Activated T-cell treated with anti-CD3 and anti-CD28 coated beads for 48 hours (primary cell): ENCODE measurements at regions not wholly inside any gene's neighbourhood (a gene's known extent, or its start where the extent isn't known, plus 50 kb on each side); places are given as distances from the start of the nearest gene placed in this dataset.

Source experiments
- DNase-seq: peaks from one replicate; pipeline ENCODE4 v3.0.0-alpha.2; 2020; ENCODE audit warnings: low read depth

GRCh38 chr14:97267509-97267908 lies 470.3 kb downstream of the VRK1 start:
- DNase-seq = no peak

- DNase-seq = no peak
Measured at GRCh38 chr14:97268097-97268496, 470.9 kb downstream of the VRK1 start.

GRCh38 chr14:97270308-97270707 lies 473.1 kb downstream of the VRK1 start:
- DNase-seq = no peak

- no peak for DNase-seq
Measured at GRCh38 chr14:97271451-97271960, 474.3 kb downstream of the VRK1 start.

GRCh38 chr14:97273540-97273939 lies 476.4 kb downstream of the VRK1 start:
- no peak for DNase-seq

- no peak for DNase-seq
Measured at GRCh38 chr14:97274626-97275025, 477.4 kb downstream of the VRK1 start.

GRCh38 chr14:97275276-97275675 lies 478.1 kb downstream of the VRK1 start:
- DNase-seq = no peak

DNA sequence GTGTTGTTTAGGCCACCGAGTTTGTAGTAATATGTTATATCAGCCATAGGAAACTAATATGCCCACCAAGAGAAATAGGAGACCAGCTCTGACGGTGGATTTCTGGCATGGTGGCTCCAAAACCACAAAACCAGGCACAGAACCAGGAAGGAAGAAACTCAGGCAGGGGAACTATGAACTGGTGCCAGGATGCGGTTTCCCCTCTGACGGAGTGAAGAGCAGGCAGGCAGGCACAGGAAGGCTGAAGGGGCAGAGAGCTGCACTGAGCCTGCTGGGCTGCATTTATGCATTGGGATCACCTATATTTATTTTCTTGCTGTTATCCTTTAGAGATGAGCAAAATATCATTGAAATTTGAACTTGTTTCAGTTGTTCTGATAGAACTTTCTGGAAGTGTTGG lies 479.4 kb downstream of the VRK1 start:
- DNase-seq = no peak

- DNase-seq = no peak
Measured at GRCh38 chr14:97277711-97278110, 480.5 kb downstream of the VRK1 start.

DNA sequence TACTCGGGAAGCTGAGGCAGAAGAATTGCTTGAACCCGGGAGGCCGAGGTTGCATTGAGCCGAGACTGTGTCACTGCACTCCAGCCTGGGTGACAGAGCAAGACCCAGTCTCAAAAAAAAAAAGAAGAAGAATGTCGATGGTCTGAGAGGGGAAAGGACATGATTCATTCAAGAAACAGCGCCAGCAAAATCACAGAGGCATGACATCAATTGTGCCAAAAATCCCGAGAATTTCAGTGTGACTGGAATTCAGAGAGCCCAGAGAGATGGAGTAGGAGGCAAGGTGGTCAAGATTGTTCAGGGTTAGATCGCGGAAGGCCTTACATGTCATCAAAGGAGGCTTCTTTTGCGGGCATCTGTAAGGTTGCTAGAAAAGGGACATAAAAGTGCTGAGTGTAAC lies 483.3 kb downstream of the VRK1 start:
- DNase-seq = no peak

DNA sequence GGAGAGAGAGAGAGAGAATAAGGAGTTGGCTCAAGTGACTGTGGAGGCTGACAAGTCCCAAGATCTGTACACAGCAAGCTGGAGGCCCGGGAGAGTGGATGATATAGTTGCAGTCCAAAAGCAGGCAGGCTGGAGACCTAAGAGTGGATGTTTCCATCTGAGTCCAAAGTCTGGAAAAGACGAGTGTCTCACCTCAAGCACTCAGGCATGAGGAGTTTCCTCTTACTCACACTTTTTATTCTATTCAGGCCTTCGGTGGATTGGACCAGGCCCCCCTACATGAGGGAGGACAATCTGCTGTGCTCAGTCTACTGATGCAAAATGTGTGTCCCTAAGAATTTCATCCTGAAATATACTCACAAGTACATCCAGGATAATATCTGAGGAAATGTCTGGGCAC lies 484.6 kb downstream of the VRK1 start:
- DNase-seq = no peak

DNA sequence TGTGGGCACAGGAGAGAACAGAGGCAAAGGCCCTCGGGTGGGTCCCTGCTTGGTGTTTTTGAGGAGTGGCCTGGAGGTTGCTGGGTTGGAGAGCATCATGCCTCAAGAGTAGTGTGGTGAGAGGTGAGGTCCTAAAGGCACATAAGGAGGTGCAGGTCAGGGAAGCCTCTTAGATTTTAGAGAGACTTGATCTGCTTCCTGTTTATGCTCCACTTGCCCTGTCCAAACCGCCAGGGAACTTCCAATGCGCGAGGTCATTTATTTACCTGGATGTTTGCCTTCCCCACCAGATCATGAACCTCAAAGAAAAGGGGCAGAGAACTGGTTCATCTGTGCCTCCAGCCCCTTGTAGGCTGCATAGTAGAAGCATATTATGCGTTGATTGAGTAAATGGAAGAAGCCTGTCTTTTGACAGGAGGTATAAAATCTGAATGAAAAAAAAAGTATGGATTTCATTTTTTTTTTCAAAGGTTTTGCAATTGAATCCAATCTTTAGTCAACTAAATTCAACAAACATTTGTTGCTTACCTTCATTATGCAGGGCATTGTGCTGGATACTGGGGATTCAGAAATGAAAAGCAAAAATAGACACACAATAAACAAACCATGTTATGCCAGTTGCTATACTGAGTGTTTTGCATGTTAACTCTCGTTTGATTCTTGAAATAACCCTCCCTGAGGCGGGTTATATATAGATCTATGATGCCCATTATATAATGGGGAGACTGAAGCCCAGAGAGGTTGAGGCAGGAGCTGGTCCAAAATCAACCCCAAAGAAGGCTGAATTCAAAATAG lies 485.2 kb downstream of the VRK1 start:
- DNase-seq = no peak

DNA sequence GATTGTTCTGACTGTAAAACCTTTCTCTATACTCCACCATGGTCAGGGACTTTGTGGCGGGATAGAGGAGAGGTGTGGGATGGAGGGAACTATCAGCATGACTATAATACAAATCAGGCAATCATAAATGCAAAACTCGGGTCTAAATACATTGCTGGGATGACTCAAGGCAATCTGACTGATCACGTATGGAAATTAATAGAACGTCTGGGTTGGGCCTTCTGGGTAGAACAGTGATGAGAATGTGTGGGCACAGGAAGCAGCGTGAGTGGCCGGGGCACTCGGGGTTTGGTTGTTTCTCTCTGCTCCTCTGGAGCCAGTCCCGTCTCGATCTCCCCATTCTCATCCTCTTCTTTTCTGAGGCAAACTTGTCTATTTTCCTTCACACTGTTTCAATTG lies 485.8 kb downstream of the VRK1 start:
- DNase-seq = no peak

- no peak for DNase-seq
Measured at GRCh38 chr14:97283426-97283825, 486.2 kb downstream of the VRK1 start.

GRCh38 chr14:97283841-97284240 lies 486.7 kb downstream of the VRK1 start:
- no peak for DNase-seq

DNA sequence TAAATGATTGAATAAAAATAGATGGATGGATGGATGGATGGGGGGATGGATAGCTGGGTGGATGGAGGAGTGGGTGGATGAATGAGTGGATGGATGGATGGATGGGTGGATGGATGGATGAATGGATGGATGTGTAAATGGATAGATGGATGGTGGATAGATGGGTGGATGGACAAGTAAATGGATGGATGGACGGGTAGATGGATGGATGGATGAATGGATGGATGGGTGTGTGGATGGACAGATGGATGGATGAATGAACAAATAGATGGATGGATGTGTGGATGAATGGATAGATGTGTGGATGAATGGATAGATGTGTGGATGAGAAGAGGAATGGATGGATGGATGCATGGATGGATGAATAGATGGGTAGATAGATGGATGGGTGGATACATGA lies 490.8 kb downstream of the VRK1 start:
- no peak for DNase-seq

GRCh38 chr14:97290065-97290464 lies 492.9 kb downstream of the VRK1 start:
- DNase-seq = no peak

GRCh38 chr14:97290977-97291376 lies 493.8 kb downstream of the VRK1 start:
- DNase-seq = no peak

DNA sequence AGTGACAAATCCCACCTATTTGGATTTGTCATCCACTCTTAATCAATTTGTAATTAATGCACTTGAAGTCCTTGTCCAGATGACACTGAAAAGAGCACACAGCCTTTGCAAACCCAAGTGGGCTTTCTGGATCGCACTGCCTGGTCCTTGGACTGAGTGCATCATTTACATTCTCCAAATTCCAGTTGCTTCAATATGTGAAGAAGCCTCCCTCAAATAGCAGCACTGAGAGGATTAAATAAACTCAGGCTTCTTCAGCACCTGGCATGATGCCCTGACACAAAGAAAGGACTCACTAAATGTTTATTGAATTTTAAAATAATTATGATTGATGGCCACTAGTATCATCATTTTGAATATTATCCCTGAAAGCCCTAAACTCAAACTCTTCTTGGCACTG lies 496.5 kb downstream of the VRK1 start:
- no peak for DNase-seq

- no peak for DNase-seq
Measured at GRCh38 chr14:97295108-97295710, 498.0 kb downstream of the VRK1 start.

GRCh38 chr14:97296176-97296575 lies 499.0 kb downstream of the VRK1 start:
- DNase-seq = no peak

GRCh38 chr14:97297100-97297499 lies 499.9 kb downstream of the VRK1 start:
- no peak for DNase-seq

DNA sequence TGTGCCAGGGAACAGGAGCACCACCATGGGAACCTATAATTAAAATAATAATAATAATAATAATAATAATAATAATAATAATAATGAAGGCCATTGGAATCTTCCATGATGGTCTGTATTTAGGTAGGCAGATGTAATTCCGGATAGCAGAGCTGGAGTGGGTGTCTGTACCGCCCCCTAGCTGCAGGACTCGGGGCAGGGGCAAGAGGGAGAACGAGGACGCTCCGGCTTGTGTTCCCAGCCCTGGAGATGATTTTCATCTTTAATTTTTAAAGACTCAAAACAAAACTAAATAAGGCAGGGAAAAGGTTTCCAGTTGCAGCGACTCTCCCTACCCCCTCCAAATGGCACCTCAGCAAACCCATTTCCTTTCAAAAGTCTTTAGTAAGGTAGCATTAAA lies 501.1 kb downstream of the VRK1 start:
- no peak for DNase-seq

GRCh38 chr14:97298736-97299135 lies 501.6 kb downstream of the VRK1 start:
- DNase-seq = no peak
